Mesendoderm (in vitro differentiated cells): ENCODE measurements at regions not wholly inside any gene's neighbourhood (a gene's known extent, or its start where the extent isn't known, plus 50 kb on each side); places are given as distances from the start of the nearest gene placed in this dataset.

Experiments used
- DNase-seq: peaks from one replicate; pipeline ENCODE4 v3.0.0; 2013
- H2AK5ac ChIP-seq: 2 replicates; pipeline ENCODE4 v1.6.1; 2013; ENCODE audit warnings: low read length, inconsistent platforms
- H2BK120ac ChIP-seq: 2 replicates; pipeline ENCODE4 v1.6.1; 2013; ENCODE audit warnings: low read depth, mild to moderate bottlenecking, low read length, moderate library complexity, mixed read lengths
- H2BK15ac ChIP-seq: replicated peaks from 2 replicates; pipeline ENCODE4 v1.6.1; 2013; ENCODE audit warnings: low read depth, mild to moderate bottlenecking, moderate library complexity
- H2BK5ac ChIP-seq: 2 replicates; pipeline ENCODE4 v1.6.1; 2013; ENCODE audit warnings: low read length, inconsistent platforms
- H3K18ac ChIP-seq: 2 replicates; pipeline ENCODE4 v1.6.1; 2013; ENCODE audit warnings: mild to moderate bottlenecking, low read length, mixed read lengths
- H3K23ac ChIP-seq: one replicate; pipeline ENCODE4 v1.6.1; 2013; ENCODE audit warnings: low read length
- H3K27ac ChIP-seq: 2 replicates; pipeline ENCODE4 v1.5.1; 2013; ENCODE audit warnings: low read depth, mild to moderate bottlenecking, inconsistent platforms, low read length, moderate library complexity
- H3K27me3 ChIP-seq: 2 replicates; pipeline ENCODE4 v1.6.1; 2013; ENCODE audit warnings: low read length, control low read depth, mild to moderate bottlenecking, inconsistent platforms; ENCODE audit not compliant: insufficient read depth, poor library complexity
- H3K36me3 ChIP-seq: 2 replicates; pipeline ENCODE4 v1.6.1; 2013; ENCODE audit warnings: low read length, inconsistent platforms; ENCODE audit not compliant: control insufficient read depth, insufficient read depth
- H3K4ac ChIP-seq: one replicate; pipeline ENCODE4 v1.6.1; 2013; ENCODE audit warnings: low read depth, mild to moderate bottlenecking, low read length, moderate library complexity
- H3K4me1 ChIP-seq: 2 replicates; pipeline ENCODE4 v1.6.1; 2013; ENCODE audit warnings: low read depth, low read length, inconsistent platforms; ENCODE audit not compliant: control insufficient read depth
- H3K4me2 ChIP-seq: 2 replicates; pipeline ENCODE4 v1.6.1; 2013; ENCODE audit warnings: low read length
- H3K4me3 ChIP-seq: 2 replicates; pipeline ENCODE4 v1.5.1; 2013; ENCODE audit warnings: mild to moderate bottlenecking, low read length
- H3K56ac ChIP-seq: one replicate; pipeline ENCODE4 v1.6.1; 2013; ENCODE audit warnings: low read length
- H3K79me1 ChIP-seq: 2 replicates; pipeline ENCODE4 v1.6.1; 2013; ENCODE audit warnings: low read length, inconsistent platforms
- H3K79me2 ChIP-seq: 2 replicates; pipeline ENCODE4 v1.6.1; 2013; ENCODE audit warnings: mild to moderate bottlenecking, low read length; ENCODE audit not compliant: control insufficient read depth, insufficient read depth
- H3K9ac ChIP-seq: 2 replicates; pipeline ENCODE4 v1.6.1; 2013; ENCODE audit warnings: low read length, inconsistent platforms
- H4K5ac ChIP-seq: one replicate; pipeline ENCODE4 v1.6.1; 2013; ENCODE audit warnings: low read length
- H4K8ac ChIP-seq: one replicate; pipeline ENCODE4 v1.6.1; 2013; ENCODE audit warnings: low read depth, mild to moderate bottlenecking, control low read depth, low read length, moderate library complexity
- WGBS: extraction: QIAGEN DNeasy Blood & Tissue Kit; methylation state at CpG from one replicate; pipeline ENCODE4 v1.1.7; 2013; ENCODE audit warnings: low lambda C conversion rate, missing lambda C conversion rate; ENCODE audit not compliant: insufficient coverage; ENCODE audit errors: extremely low coverage; 5-methylcytosine and 5-hydroxymethylcytosine counted together

DNA sequence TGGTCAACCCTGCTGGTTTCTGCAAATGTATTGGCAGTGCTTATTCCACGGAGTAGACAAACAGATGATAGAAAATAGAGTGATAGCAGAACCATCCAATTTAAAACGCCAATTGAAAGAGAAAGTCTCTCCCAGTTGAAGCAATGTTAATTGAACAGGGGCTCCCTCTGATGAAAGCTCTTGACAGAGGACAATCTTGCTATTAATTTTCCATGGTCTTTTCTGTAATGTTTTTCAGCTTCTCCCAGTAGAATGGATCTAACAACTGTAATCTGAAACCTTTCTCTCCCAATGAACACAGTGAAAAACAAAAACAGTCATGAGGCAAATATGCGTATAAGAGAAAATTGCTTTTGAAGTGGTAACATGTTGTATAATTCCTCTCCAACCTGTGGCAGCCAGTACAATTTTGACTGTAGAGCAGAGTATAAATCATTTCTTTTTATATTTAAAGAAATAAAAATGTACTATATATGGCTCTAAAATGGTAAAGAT is 225.1 kb upstream of the GALNTL6 start:
- Histone ChIP-seq H3K27ac (no peak overlapping the region), H3K18ac (no peak overlapping the region), H3K4me2 (no peak overlapping the region), H2BK120ac (no peak overlapping the region), H3K56ac (no peak overlapping the region), H3K36me3 (no peaks in the 10 kb centered on the region), H3K4ac (no peak overlapping the region), H2BK15ac (no peak overlapping the region), H3K27me3 (no peaks in the 10 kb centered on the region), H2AK5ac (no peak overlapping the region), H3K79me2 (no peaks in the 10 kb centered on the region), H4K8ac (no peak overlapping the region), H3K23ac (no peak overlapping the region), H3K9ac (no peak overlapping the region), H3K4me3 (no peak overlapping the region), H2BK5ac (no peak overlapping the region), H4K5ac (no peak overlapping the region), H3K79me1 (no peaks in the 10 kb centered on the region), H3K4me1 (no peaks in the 10 kb centered on the region)
- whole genome bisulfite sequencing, result no CpG with 5 or more reads among the region's 3 CpGs
- DNase-seq, result no peak

DNA sequence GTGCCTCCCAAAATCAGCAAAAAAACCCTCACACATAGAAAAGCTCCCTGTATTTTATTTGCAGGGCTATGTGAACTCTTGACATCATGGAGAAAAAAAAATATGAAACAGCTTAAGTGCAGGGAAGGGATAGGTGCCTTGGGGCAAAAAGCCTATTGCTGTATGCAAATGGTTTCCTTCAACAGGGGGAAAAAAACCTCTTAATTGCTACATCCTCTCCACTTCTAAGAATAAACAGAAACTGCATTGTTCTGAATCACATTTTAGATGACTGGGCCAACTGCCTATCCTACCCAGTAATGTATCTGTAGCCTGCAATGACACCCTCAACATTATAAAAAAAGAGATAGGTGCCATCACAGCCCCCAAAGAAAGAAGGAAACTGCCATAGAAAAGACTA is 229.4 kb upstream of the GALNTL6 start:
- no peak for DNase-seq
- H3K4me1 ChIP-seq, result no peaks in the 10 kb centered on the region
- H2AK5ac ChIP-seq, result no peak overlapping the region
- H3K56ac ChIP-seq, result no peak overlapping the region
- no peak overlapping the region for H3K27ac ChIP-seq
- no peak overlapping the region for H2BK120ac ChIP-seq
- no peak overlapping the region for H3K4me3 ChIP-seq
- no peak overlapping the region for H3K4me2 ChIP-seq
- H3K4ac ChIP-seq, result no peak overlapping the region
- no peak overlapping the region for H2BK5ac ChIP-seq
- no peak overlapping the region for H3K18ac ChIP-seq
- H3K27me3 ChIP-seq, result no peaks in the 10 kb centered on the region
- no peak overlapping the region for H3K9ac ChIP-seq
- no peak overlapping the region for H2BK15ac ChIP-seq
- no peak overlapping the region for H3K23ac ChIP-seq
- H3K36me3 ChIP-seq, result no peaks in the 10 kb centered on the region
- H4K5ac ChIP-seq, result no peak overlapping the region
- no peaks in the 10 kb centered on the region for H3K79me1 ChIP-seq
- no peak overlapping the region for H4K8ac ChIP-seq
- H3K79me2 ChIP-seq, result no peaks in the 10 kb centered on the region

DNA sequence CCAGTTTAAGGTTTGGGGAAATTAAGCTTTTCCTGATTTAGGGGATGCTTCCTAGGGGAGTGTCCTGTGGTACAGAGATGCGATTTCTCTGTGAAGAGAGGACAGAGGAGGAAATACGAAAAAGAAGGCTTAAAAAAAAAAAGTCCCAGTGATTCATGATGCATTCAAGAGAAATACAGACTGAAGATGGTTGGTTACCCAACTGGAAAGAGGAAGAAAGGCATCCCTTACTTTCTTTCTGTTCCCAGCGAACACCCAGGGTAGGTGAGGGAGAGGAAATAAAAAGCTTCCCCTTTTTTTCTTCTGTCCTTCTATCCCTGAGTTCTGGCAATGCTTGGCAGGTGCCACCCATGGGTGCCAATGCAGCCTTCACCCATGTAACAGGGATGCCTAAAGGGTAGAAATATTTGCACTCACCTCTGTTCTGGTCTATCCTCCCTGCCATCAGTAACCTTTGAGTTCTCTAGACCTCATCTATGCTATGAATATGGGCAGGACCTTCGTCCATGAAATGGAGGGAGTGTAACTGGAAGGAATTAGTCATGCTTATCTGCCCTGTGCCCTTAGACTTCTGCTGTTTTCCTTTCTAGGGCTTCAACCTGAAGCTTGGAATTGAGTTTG is 230.1 kb upstream of the GALNTL6 start:
- Histone ChIP-seq H3K79me1 (no peaks in the 10 kb centered on the region), H2BK5ac (no peak overlapping the region), H3K4me3 (no peak overlapping the region), H3K36me3 (no peaks in the 10 kb centered on the region), H3K79me2 (no peaks in the 10 kb centered on the region), H3K9ac (no peak overlapping the region), H3K18ac (no peak overlapping the region), H3K4me2 (no peak overlapping the region), H2BK120ac (no peak overlapping the region), H4K5ac (no peak overlapping the region), H3K27ac (no peak overlapping the region), H3K4ac (no peak overlapping the region), H3K56ac (no peak overlapping the region), H3K27me3 (no peaks in the 10 kb centered on the region), H2AK5ac (no peak overlapping the region), H2BK15ac (no peak overlapping the region), H3K4me1 (no peaks in the 10 kb centered on the region), H3K23ac (no peak overlapping the region), H4K8ac (no peak overlapping the region)
- no CpG with 5 or more reads among the region's 4 CpGs for WGBS
- DNase-seq, result no peak

DNA sequence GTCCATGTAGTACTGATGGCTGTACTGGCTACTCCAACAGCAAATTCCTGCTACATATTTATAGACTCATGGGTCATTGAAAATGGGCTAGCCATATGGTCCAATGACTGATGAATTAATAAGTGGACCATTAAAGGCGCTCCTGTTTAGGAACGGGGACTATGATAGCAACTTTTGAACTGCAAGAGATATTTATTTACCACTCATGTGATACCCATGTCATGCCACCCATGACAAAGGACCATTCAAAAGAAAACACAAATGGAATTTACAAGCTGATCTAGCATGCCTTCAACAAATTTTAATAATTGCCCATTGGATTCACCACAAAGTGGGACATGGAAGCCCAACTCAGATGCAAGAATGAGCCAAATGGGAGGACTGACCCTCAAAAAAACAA is 240.0 kb upstream of the GALNTL6 start:
- Histone ChIP-seq H3K4me3 (no peak overlapping the region), H4K5ac (no peak overlapping the region), H3K79me1 (no peaks in the 10 kb centered on the region), H2BK15ac (no peak overlapping the region), H3K56ac (no peak overlapping the region), H3K18ac (no peak overlapping the region), H3K9ac (no peak overlapping the region), H4K8ac (no peak overlapping the region), H3K4me2 (no peak overlapping the region), H3K27ac (no peak overlapping the region), H3K4me1 (no peaks in the 10 kb centered on the region), H3K27me3 (no peaks in the 10 kb centered on the region), H2BK120ac (no peak overlapping the region), H2BK5ac (no peak overlapping the region), H2AK5ac (no peak overlapping the region), H3K4ac (no peak overlapping the region), H3K36me3 (no peaks in the 10 kb centered on the region), H3K23ac (no peak overlapping the region), H3K79me2 (no peaks in the 10 kb centered on the region)
- no peak for DNase-seq
- WGBS, result no CpG with 5 or more reads among the region's 2 CpGs

DNA sequence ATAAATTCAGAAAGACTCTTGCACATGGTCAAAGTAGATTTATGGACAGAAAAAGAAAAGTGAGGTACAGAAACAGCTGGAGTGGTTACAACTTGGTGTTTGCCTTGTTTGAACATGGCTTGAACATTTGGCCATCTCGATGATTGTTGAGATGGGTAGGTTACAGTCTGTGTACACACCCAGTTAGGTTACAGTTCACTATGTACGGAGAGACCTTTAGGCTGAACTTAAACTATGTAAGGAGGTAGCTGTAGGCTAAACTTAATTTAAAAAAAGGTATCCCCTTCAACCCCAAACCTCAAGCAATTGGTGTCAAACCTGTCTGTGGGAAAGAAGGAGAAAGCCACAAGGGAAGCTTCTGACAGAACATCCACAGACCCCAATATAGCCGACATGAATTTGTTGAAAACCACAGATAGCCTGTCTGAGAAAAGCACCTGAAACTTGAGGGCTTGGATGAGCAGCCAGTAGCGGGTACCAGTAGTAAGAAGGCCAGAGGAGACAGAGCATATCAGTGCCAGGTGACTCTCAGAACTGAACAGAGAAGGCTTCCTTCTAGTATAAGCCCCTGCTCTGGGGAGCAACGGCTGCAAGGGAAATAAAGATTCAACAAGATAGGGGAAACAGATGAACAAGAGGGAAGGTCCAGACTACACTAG is 247.9 kb upstream of the GALNTL6 start:
- H3K27ac ChIP-seq, result no peak overlapping the region
- H3K56ac ChIP-seq, result no peak overlapping the region
- no peak overlapping the region for H2BK15ac ChIP-seq
- H2BK5ac ChIP-seq, result no peak overlapping the region
- no peaks in the 10 kb centered on the region for H3K27me3 ChIP-seq
- H3K4me1 ChIP-seq, result no peaks in the 10 kb centered on the region
- no peaks in the 10 kb centered on the region for H3K79me2 ChIP-seq
- DNase-seq, result no peak
- WGBS, result no CpG with 5 or more reads among the region's 5 CpGs
- peak overlapping the region; percentile 2 for H4K8ac ChIP-seq
- H3K4ac ChIP-seq, result no peak overlapping the region
- no peaks in the 10 kb centered on the region for H3K36me3 ChIP-seq
- H2BK120ac ChIP-seq, result no peak overlapping the region
- no peak overlapping the region for H3K23ac ChIP-seq
- H3K4me2 ChIP-seq, result no peak overlapping the region
- no peak overlapping the region for H3K4me3 ChIP-seq
- H4K5ac ChIP-seq, result no peak overlapping the region
- H3K79me1 ChIP-seq, result no peaks in the 10 kb centered on the region
- H3K9ac ChIP-seq, result no peak overlapping the region
- no peak overlapping the region for H2AK5ac ChIP-seq
- no peak overlapping the region for H3K18ac ChIP-seq

DNA sequence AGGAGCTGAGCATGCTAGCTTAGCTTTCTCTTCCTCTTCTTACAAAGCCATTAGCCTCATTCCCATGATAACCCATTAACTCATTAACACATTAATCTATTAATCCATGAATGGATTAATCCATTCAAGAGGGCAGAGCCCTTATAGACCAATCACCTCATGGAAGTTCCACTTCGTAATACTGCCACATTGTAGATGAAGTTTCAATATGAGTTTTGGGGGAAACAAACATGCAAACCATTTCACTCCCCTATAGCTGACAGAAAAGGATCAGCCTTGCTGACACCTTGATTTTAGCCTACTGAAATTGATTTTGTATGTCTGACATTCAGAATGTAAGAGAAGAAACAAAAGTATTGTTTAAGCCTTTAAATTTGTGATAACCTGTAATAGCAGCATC is 251.8 kb upstream of the GALNTL6 start:
- Histone ChIP-seq H3K4me2 (no peak overlapping the region), H3K23ac (no peak overlapping the region), H2BK120ac (no peak overlapping the region), H2BK5ac (no peak overlapping the region), H3K56ac (no peak overlapping the region), H2BK15ac (no peak overlapping the region), H3K27ac (no peak overlapping the region), H3K18ac (no peak overlapping the region), H3K79me1 (no peaks in the 10 kb centered on the region), H3K4me3 (no peak overlapping the region), H3K79me2 (no peaks in the 10 kb centered on the region), H3K9ac (no peak overlapping the region), H3K36me3 (no peaks in the 10 kb centered on the region), H2AK5ac (no peak overlapping the region), H3K27me3 (no peaks in the 10 kb centered on the region), H4K5ac (no peak overlapping the region), H3K4ac (no peak overlapping the region), H3K4me1 (no peaks in the 10 kb centered on the region), H4K8ac (no peak overlapping the region)
- WGBS, result no CpG with 5 or more reads among the region's 1 CpG
- DNase-seq, result no peak
